RWPE2 (cell line): ENCODE measurements at regions not wholly inside any gene's neighbourhood (a gene's known extent, or its start where the extent isn't known, plus 50 kb on each side); places are given as distances from the start of the nearest gene placed in this dataset.
"Not testable (repeated sequence)": the region's sequence is repeated elsewhere in the genome, so short reads cannot be mapped to it uniquely, and the experiment has no call there.

ENCODE experiments used
- ATAC-seq: fragments of 200-7000 bp; cut with Tn5 transposase; 3 replicates; pipeline ENCODE4 v1.9.1; 2021; ENCODE audit warnings: low read depth
- DNase-seq: peaks from one replicate; pipeline ENCODE4 v3.0.0-alpha.2; 2020; ENCODE audit warnings: low spot score
- H3K27ac ChIP-seq: fragments of 450-650 bp; 2 replicates; pipeline ENCODE4 v1.5.1; 2017; ENCODE audit warnings: mild to moderate bottlenecking; ENCODE audit not compliant: poor library complexity, severe bottlenecking
- H3K27me3 ChIP-seq: fragments of 250-450 bp; sonication (Bioruptor Pico); 2 replicates; pipeline ENCODE4 v1.5.1; 2021; ENCODE audit warnings: mild to moderate bottlenecking, moderate library complexity; ENCODE audit not compliant: insufficient read depth, poor library complexity, severe bottlenecking
- H3K36me3 ChIP-seq: fragments of 250-450 bp; sonication (Bioruptor Pico); 2 replicates; pipeline ENCODE4 v1.5.1; 2020; ENCODE audit warnings: low read depth, mild to moderate bottlenecking, moderate library complexity
- H3K4me1 ChIP-seq: fragments of 250-450 bp; sonication (Bioruptor Pico); 2 replicates; pipeline ENCODE4 v1.5.1; 2021; ENCODE audit warnings: mild to moderate bottlenecking, moderate library complexity; ENCODE audit not compliant: insufficient read depth, poor library complexity, severe bottlenecking
- H3K4me3 ChIP-seq: fragments of 250-450 bp; sonication (Bioruptor Pico); 2 replicates; pipeline ENCODE4 v1.5.1; 2021; ENCODE audit warnings: mild to moderate bottlenecking, moderate library complexity; ENCODE audit not compliant: severe bottlenecking
- H3K9me3 ChIP-seq: fragments of 250-450 bp; sonication (Bioruptor Pico); 2 replicates; pipeline ENCODE4 v1.5.1; 2021; ENCODE audit warnings: mild to moderate bottlenecking, moderate library complexity; ENCODE audit not compliant: severe bottlenecking
- CTCF ChIP-seq: fragments of 450-650 bp; IDR thresholded peaks from one replicate; pipeline ENCODE4 v1.5.1; 2017; ENCODE audit warnings: mild to moderate bottlenecking, moderate library complexity; ENCODE audit not compliant: poor library complexity, severe bottlenecking

DNA sequence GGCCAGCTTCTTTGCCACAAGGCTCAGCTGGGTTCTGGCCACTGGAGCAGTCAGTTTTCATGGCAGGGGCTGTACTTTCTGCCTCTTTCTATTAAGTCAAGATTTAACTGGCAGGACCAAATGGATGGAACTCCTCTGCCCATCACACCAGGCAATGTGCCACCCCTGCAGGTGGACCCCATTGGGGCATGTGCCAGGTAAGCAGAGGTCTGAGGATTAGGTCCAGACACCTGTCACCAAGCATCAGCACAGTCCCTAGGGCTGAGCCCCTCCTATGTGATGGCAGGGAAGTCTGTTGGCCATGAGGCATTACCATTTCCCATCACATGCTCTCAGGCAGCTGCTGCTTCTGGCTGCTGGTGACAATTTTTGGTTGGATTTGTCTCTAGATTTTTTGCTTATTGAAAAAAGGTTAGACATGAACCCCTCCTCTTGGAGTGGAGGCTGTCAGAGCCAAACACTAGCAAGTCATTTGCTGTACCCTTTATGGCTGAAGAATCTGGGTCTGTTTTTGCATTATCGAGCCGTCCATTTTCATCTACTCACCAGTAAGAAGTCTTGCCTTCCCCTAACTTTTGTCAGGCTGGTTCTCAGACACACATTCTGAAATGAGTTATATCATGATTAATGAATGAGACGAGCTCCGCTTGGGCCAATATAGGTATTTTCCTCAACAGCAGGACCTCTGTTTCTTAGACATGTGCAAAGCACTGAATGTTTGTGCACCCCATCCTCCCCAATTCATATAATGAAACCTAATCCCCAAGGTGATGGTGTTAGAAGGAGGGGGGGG is 328.0 kb downstream of the TSN start:
- no peaks in the 10 kb centered on the region for H3K27me3 ChIP-seq
- no peak for DNase-seq
- TF ChIP-seq CTCF: no peak
- H3K27ac ChIP-seq: no peak overlapping the region
- ATAC-seq: no peak
- no peaks in the 10 kb centered on the region for H3K36me3 ChIP-seq
- H3K9me3 ChIP-seq: no peaks in the 10 kb centered on the region
- H3K4me1 ChIP-seq: no peaks in the 10 kb centered on the region
- no peak overlapping the region for H3K4me3 ChIP-seq

DNA sequence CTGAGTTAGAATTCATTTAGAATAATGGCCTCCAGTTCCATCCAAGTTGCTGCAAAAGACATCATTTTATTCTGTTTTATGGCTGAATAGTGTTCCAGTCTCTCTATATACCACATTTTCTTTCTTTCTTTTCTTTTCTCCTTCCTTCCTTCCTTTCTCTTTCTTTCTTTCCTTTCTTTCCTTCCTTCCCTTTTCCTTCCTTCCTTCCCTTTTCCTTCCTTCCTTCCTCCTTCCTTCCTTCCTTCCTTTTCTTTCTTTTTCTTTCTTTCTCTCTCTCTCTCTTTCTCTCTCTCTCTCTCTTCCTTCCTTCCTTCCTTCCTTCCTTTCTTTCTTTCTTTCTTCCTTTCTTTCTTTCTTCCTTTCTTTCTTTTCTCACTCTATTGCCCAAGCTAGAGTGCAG is 330.2 kb downstream of the TSN start:
- not testable (repeated sequence) for H3K36me3 ChIP-seq, ATAC-seq, H3K27ac ChIP-seq, H3K27me3 ChIP-seq, DNase-seq, H3K4me3 ChIP-seq, H3K4me1 ChIP-seq, H3K9me3 ChIP-seq

GRCh38 chr2:122094557-122094956 is 339.1 kb downstream of the TSN start:
- no peak for ATAC-seq
- Histone ChIP-seq H3K27me3 (no peaks in the 10 kb centered on the region), H3K4me3 (no peak overlapping the region), H3K4me1 (no peaks in the 10 kb centered on the region), H3K9me3 (no peaks in the 10 kb centered on the region), H3K27ac (no peak overlapping the region), H3K36me3 (no peaks in the 10 kb centered on the region)
- DNase-seq: no peak
- no peak for TF ChIP-seq CTCF

DNA sequence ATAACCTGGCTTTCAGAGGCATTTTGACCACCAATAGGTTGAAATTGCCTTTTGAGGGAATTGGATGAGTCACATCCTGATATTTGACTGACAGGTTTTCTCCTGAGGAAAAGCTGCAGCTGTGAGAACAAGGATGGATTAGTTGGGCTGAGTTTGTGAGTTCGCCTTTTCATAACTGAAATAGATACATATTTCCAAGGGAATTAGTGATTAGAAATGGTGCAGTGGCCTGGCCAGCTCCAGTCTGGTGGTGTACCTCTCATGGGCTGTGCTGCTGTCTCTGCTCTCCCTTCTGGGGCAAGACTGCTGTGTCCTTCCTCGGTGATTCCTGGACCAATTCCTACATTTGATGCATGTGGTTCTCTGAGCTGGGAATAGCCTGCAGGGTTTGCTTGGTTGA is 341.3 kb downstream of the TSN start:
- no peak for TF ChIP-seq CTCF
- Histone ChIP-seq H3K27ac (no peak overlapping the region), H3K4me1 (no peaks in the 10 kb centered on the region), H3K9me3 (no peaks in the 10 kb centered on the region), H3K4me3 (no peak overlapping the region), H3K36me3 (no peaks in the 10 kb centered on the region), H3K27me3 (no peaks in the 10 kb centered on the region)
- ATAC-seq (no peak), DNase-seq (no peak)

DNA sequence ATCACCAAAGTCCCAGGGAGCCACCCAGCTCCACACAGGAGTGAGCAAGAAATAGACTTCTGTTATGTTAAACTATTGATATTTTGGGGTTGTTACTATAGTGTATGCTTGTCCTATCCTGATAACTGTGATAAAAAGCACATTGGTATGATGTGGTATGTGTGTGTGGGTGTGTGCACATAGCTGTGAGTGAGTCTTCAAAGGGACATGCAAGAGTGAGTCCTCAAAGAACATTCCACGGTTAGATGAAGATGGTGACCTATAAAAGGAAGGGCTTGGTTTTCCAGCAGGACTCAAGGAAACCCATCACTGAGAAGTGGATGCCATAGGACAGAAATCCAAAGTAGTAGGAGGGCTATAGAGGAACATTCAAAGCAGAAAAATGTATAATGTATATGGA is 342.9 kb downstream of the TSN start:
- no peak overlapping the region for H3K4me3 ChIP-seq
- H3K9me3 ChIP-seq: no peaks in the 10 kb centered on the region
- no peaks in the 10 kb centered on the region for H3K27me3 ChIP-seq
- H3K27ac ChIP-seq: no peak overlapping the region
- H3K36me3 ChIP-seq: no peaks in the 10 kb centered on the region
- DNase-seq (no peak), ATAC-seq (no peak)
- no peaks in the 10 kb centered on the region for H3K4me1 ChIP-seq
- no peak for TF ChIP-seq CTCF
